Mesenchymal stem cell (in vitro differentiated cells and primary cell): ENCODE measurements at regions not wholly inside any gene's neighbourhood (a gene's known extent, or its start where the extent isn't known, plus 50 kb on each side); places are given as distances from the start of the nearest gene placed in this dataset.
A peak's percentile ranks its signal among the peaks of the same experiment; 100 is the strongest.

Experiments
- DNase-seq: peaks from one replicate; pipeline ENCODE4 v3.0.0-alpha.2; 2013
- H2AFZ ChIP-seq: one replicate; pipeline ENCODE4 v1.6.1; 2013; ENCODE audit warnings: low read depth, mild to moderate bottlenecking, control low read depth, inconsistent platforms, low read length, moderate library complexity
- H2AK5ac ChIP-seq: 2 replicates; pipeline ENCODE4 v1.6.1; 2013; ENCODE audit warnings: low read length, moderate library complexity, mild to moderate bottlenecking, inconsistent platforms; ENCODE audit not compliant: severe bottlenecking
- H2BK120ac ChIP-seq: one replicate; pipeline ENCODE4 v1.6.1; 2013; ENCODE audit warnings: low read depth, mild to moderate bottlenecking, inconsistent platforms, low read length, moderate library complexity
- H2BK12ac ChIP-seq, 2 experiments: one replicate each; pipeline ENCODE4 v1.6.1; 2013; ENCODE audit warnings: inconsistent platforms in 2 of 2, low read length in 2 of 2, mild to moderate bottlenecking in 2 of 2, moderate library complexity in 2 of 2, control low read depth in 1 of 2
- H2BK15ac ChIP-seq: one replicate; pipeline ENCODE4 v1.6.1; 2013; ENCODE audit warnings: mild to moderate bottlenecking, low read depth, inconsistent platforms; ENCODE audit not compliant: poor library complexity, severe bottlenecking
- H2BK5ac ChIP-seq: 2 replicates; pipeline ENCODE4 v1.6.1; 2013; ENCODE audit warnings: low read depth, mild to moderate bottlenecking, low read length, control low read depth, inconsistent platforms; ENCODE audit not compliant: poor library complexity, severe bottlenecking
- H3K14ac ChIP-seq, 2 experiments: one replicate each; pipeline ENCODE4 v1.6.1; 2013; ENCODE audit warnings: inconsistent platforms in 2 of 2, low read length in 2 of 2, control low read depth in 1 of 2, mild to moderate bottlenecking in 1 of 2, moderate library complexity in 1 of 2
- H3K18ac ChIP-seq, 2 experiments: one replicate each; pipeline ENCODE4 v1.6.1; 2013; ENCODE audit warnings: inconsistent platforms in 2 of 2, low read length in 2 of 2, control low read depth in 1 of 2, low read depth in 1 of 2, mild to moderate bottlenecking in 1 of 2
- H3K23ac ChIP-seq, 2 experiments: one replicate each; pipeline ENCODE4 v1.6.1; 2013; ENCODE audit warnings: inconsistent platforms in 2 of 2, low read length in 2 of 2, mild to moderate bottlenecking in 2 of 2, moderate library complexity in 2 of 2, control low read depth in 1 of 2
- H3K27ac ChIP-seq: 2 replicates; pipeline ENCODE4 v1.5.1; 2013; ENCODE audit warnings: mild to moderate bottlenecking, moderate library complexity, low read length, control low read depth, inconsistent platforms; ENCODE audit not compliant: poor library complexity, severe bottlenecking
- H3K27me3 ChIP-seq, 2 experiments: 2 replicates each; pipeline versions ENCODE4 v1.6.1 to v1.7.0; 2013; ENCODE audit warnings: low read length in 2 of 2, mild to moderate bottlenecking in 2 of 2, moderate library complexity in 2 of 2, control low read depth in 1 of 2, inconsistent platforms in 1 of 2; ENCODE audit not compliant: control insufficient read depth in 1 of 2, insufficient read depth in 1 of 2
- H3K36me3 ChIP-seq, 2 experiments: 2 replicates each; pipeline versions ENCODE4 v1.6.1 to v1.7.0; 2013; ENCODE audit warnings: low read length in 2 of 2, control low read depth in 1 of 2, inconsistent platforms in 1 of 2, low read depth in 1 of 2, mild to moderate bottlenecking in 1 of 2; ENCODE audit not compliant: insufficient read depth in 2 of 2, control insufficient read depth in 1 of 2
- H3K4ac ChIP-seq, 2 experiments: one replicate each; pipeline ENCODE4 v1.6.1; 2013; ENCODE audit warnings: inconsistent platforms in 2 of 2, low read length in 2 of 2, mild to moderate bottlenecking in 2 of 2, moderate library complexity in 2 of 2, control low read depth in 1 of 2, low read depth in 1 of 2
- H3K4me1 ChIP-seq: 2 replicates; pipeline ENCODE4 v1.6.1; 2013; ENCODE audit warnings: low read depth, low read length, control low read depth; ENCODE audit not compliant: control insufficient read depth, insufficient read depth
- H3K4me2 ChIP-seq: 2 replicates; pipeline ENCODE4 v1.6.1; 2013; ENCODE audit warnings: low read length, mild to moderate bottlenecking, inconsistent platforms; ENCODE audit not compliant: poor library complexity, severe bottlenecking
- H3K4me3 ChIP-seq, 2 experiments: 2 replicates each; pipeline versions ENCODE4 v1.5.1 to v1.7.0; 2013; ENCODE audit warnings: low read length in 2 of 2, mild to moderate bottlenecking in 2 of 2, control low read depth in 1 of 2, low read depth in 1 of 2; ENCODE audit not compliant: insufficient read depth in 1 of 2
- H3K79me1 ChIP-seq: replicated peaks from 2 replicates; pipeline ENCODE4 v1.6.1; 2013; ENCODE audit warnings: mild to moderate bottlenecking, control low read depth, low read length, inconsistent platforms; ENCODE audit not compliant: poor library complexity, severe bottlenecking
- H3K9ac ChIP-seq: 2 replicates; pipeline ENCODE4 v1.7.0; 2013; ENCODE audit warnings: mild to moderate bottlenecking, low read length, moderate library complexity
- H3K9me3 ChIP-seq: 2 replicates; pipeline ENCODE4 v1.7.0; 2013; ENCODE audit warnings: mild to moderate bottlenecking, low read length; ENCODE audit not compliant: control insufficient read depth
- H4K8ac ChIP-seq: one replicate; pipeline ENCODE4 v1.6.1; 2013; ENCODE audit warnings: inconsistent platforms, mild to moderate bottlenecking, low read length, moderate library complexity
- H4K91ac ChIP-seq: one replicate; pipeline ENCODE4 v1.6.1; 2013; ENCODE audit warnings: mild to moderate bottlenecking, low read length, inconsistent platforms
- WGBS: methylation state at CpG from one replicate; pipeline ENCODE4 v1.1.7; 2013; ENCODE audit warnings: mixed read lengths; 5-methylcytosine and 5-hydroxymethylcytosine counted together

DNA sequence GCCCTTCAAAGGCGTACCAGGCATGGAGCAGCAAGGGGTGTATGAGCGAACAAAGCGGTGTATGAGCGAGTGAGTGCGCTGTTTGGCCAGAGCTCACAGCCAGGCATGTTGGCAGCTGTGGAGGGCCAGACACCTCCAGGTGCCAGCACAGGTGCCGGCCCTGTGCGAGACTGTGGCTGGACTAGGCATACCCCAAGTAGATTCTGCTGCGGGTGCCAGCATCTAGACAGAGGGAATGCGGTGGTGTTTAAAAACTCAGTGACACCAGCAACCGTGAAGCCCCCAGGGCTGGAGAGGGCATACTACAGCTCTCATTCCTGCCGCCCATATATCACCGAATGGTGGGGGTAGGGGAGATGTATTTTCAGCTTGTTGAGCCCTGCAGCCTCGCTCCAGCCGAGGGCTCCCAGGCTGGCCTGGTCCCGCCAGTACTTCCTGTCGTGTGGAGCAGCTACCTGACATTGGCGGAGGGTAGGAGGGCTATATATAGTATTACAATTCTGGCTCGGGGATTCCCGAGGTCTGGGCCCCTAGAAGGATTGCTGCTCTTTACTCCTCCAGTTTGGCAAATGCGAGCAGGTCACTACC lies 1829.6 kb upstream of the NUDT12 start:
- Histone ChIP-seq H2AFZ (no peak overlapping the region), H3K9me3 (no peaks in the 10 kb centered on the region), H2AK5ac (no peak overlapping the region), H3K23ac (no peak overlapping the region), H2BK12ac (no peak overlapping the region), H2BK5ac (no peak overlapping the region), H2BK120ac (no peak overlapping the region), H3K4me1 (no peaks in the 10 kb centered on the region), H4K8ac (no peak overlapping the region), H3K9ac (no peak overlapping the region), H3K36me3 (peaks cover 0 to 4% of the 10 kb centered on the region in 2 experiments), H3K4ac (no peak overlapping the region), H4K91ac (no peak overlapping the region), H2BK15ac (no peak overlapping the region), H3K79me1 (no peaks in the 10 kb centered on the region), H3K4me2 (no peak overlapping the region), H3K27me3 (no peaks in the 10 kb centered on the region), H3K18ac (no peak overlapping the region), H3K4me3 (no peak overlapping the region), H3K14ac (peak overlapping the region in 1 of 2 experiments; percentile 85), H3K27ac (no peak overlapping the region)
- 95% methylated on average over 20 of the region's 20 CpGs for WGBS
- no peak for DNase-seq

DNA sequence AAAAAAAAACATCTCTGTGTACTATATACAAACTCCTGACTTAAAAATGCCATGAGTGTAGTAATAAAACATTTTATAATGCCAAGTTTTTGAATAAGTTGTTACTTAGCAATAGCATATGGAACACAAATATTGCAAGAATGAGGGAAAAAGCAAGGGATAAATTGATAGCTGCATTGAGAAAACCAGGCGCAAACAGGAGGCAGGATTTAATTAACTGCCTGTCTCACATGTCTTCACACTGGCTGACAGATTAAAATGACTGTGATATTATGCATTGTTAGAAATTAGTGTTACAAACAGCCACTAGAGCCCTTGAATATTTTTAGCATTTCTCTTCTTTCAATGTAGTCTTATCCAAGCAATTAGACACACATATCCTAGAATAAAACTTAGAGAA lies 1817.5 kb upstream of the NUDT12 start:
- no peak overlapping the region for H2AK5ac ChIP-seq
- no peak overlapping the region for H3K4me2 ChIP-seq
- 100% methylated on average over 1 of the region's 1 CpG for whole genome bisulfite sequencing
- H3K4ac ChIP-seq, result no peak overlapping the region
- H4K91ac ChIP-seq, result no peak overlapping the region
- no peak overlapping the region for H2BK120ac ChIP-seq
- no peak overlapping the region for H3K14ac ChIP-seq
- H2BK5ac ChIP-seq, result no peak overlapping the region
- H2AFZ ChIP-seq, result no peak overlapping the region
- H3K4me1 ChIP-seq, result no peaks in the 10 kb centered on the region
- no peak overlapping the region for H3K9ac ChIP-seq
- DNase-seq, result no peak
- no peak overlapping the region for H3K23ac ChIP-seq
- H3K27ac ChIP-seq, result no peak overlapping the region
- H3K36me3 ChIP-seq, result no peaks in the 10 kb centered on the region
- no peak overlapping the region for H2BK15ac ChIP-seq
- no peak overlapping the region for H2BK12ac ChIP-seq
- H3K4me3 ChIP-seq, result no peak overlapping the region
- H3K18ac ChIP-seq, result no peak overlapping the region
- H4K8ac ChIP-seq, result no peak overlapping the region
- no peaks in the 10 kb centered on the region for H3K79me1 ChIP-seq
- peaks cover 26% of the 10 kb centered on the region for H3K9me3 ChIP-seq
- no peaks in the 10 kb centered on the region for H3K27me3 ChIP-seq

DNA sequence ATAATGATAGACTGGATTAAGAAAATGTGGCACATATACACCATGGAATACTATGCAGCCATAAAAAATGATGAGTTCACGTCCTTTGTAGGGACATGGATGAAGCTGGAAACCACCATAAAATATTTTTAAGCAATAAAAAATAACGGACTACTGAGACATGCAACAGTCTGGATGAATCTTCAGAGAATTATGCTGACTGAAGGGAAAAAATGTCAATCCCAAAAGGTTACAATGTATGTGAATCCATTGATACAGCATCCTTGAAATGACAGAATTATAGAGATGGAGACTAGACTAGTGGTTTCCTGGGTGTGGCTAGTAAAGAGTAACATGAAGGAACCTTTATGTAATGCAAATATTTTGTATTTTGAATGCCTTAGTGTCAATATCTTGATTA lies 1808.6 kb upstream of the NUDT12 start:
- no peak for DNase-seq
- Histone ChIP-seq H3K4ac (no peak overlapping the region), H4K8ac (no peak overlapping the region), H3K9me3 (peaks cover 15% of the 10 kb centered on the region), H3K27me3 (no peaks in the 10 kb centered on the region), H3K36me3 (no peaks in the 10 kb centered on the region), H3K4me2 (no peak overlapping the region), H2BK15ac (no peak overlapping the region), H3K14ac (no peak overlapping the region), H4K91ac (no peak overlapping the region), H2BK12ac (no peak overlapping the region), H3K9ac (no peak overlapping the region), H3K4me3 (no peak overlapping the region), H3K79me1 (no peaks in the 10 kb centered on the region), H2BK120ac (no peak overlapping the region), H3K18ac (no peak overlapping the region), H3K27ac (no peak overlapping the region), H3K23ac (no peak overlapping the region), H3K4me1 (no peaks in the 10 kb centered on the region), H2BK5ac (no peak overlapping the region), H2AFZ (no peak overlapping the region), H2AK5ac (no peak overlapping the region)
- WGBS, result 61% methylated on average over 2 of the region's 2 CpGs

DNA sequence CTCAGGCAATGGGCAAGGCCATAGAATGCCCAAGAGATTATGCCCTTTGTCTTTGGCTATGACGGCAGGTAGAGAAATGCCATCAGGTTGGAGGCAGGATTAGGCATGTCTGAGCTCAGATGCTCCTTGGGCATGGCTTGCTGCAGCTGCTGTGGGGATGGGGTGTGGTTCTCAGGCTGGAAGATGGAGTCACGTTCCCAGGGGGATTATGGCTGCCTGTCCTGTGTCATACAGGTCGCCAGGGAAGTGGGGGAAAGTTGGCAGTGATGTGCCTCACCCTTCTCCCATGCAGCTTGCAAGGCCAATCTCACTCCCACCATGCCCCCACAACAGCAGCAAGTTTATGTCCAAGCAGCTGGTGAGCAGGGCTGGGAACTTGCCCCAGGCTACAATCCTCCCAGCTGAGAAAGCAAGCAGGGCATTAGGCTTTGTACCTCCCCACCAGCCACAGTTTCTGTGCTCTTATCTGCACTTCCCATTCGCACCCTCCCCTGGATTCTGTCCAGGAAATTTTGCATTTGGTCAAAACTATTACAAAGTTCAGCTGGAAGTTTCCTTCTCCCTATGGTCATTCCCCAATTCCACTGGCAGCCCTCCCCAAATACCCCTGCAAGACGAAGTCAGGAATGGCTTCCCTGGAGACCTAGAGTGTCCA lies 1788.0 kb upstream of the NUDT12 start:
- H3K14ac ChIP-seq, result peak overlapping the region in 1 of 2 experiments; percentile 49
- no peak overlapping the region for H2BK12ac ChIP-seq
- no peak overlapping the region for H3K9ac ChIP-seq
- no peak overlapping the region for H2BK120ac ChIP-seq
- no peak overlapping the region for H3K18ac ChIP-seq
- H2AK5ac ChIP-seq, result no peak overlapping the region
- no peaks in the 10 kb centered on the region for H3K36me3 ChIP-seq
- H3K23ac ChIP-seq, result no peak overlapping the region
- H3K27ac ChIP-seq, result no peak overlapping the region
- no peak for DNase-seq
- H4K8ac ChIP-seq, result no peak overlapping the region
- 70% methylated on average over 5 of the region's 5 CpGs for WGBS
- H3K4ac ChIP-seq, result no peak overlapping the region
- no peaks in the 10 kb centered on the region for H3K79me1 ChIP-seq
- H3K4me2 ChIP-seq, result no peak overlapping the region
- H2AFZ ChIP-seq, result no peak overlapping the region
- no peak overlapping the region for H2BK5ac ChIP-seq
- H3K27me3 ChIP-seq, result no peaks in the 10 kb centered on the region
- H3K4me1 ChIP-seq, result no peaks in the 10 kb centered on the region
- peaks cover 20% of the 10 kb centered on the region for H3K9me3 ChIP-seq
- no peak overlapping the region for H3K4me3 ChIP-seq
- no peak overlapping the region for H2BK15ac ChIP-seq
- no peak overlapping the region for H4K91ac ChIP-seq
